Esophagus muscularis mucosa (tissue), 4 donors: ENCODE measurements at regions not wholly inside any gene's neighbourhood (a gene's known extent, or its start where the extent isn't known, plus 50 kb on each side); places are given as distances from the start of the nearest gene placed in this dataset.

ENCODE experiments used
- DNase-seq: peaks from one replicate; pipeline ENCODE4 v3.0.0-alpha.2; 2017; ENCODE audit errors: extremely low spot score
- H3K27ac ChIP-seq, 4 donors: fragments of 200-600 bp; sonication (generic); replicated peaks in 1 of 4; 1 replicate in 3 of 4; 2 replicates in 1 of 4; pipeline ENCODE4 v1.5.1; 2016 to 2019; ENCODE audit warnings: mild to moderate bottlenecking in 1 of 4
- H3K27me3 ChIP-seq, 4 donors: fragments of 200-600 bp; sonication (generic); one replicate each; pipeline versions ENCODE4 v1.5.1 to v1.6.0; 2016 to 2019
- H3K36me3 ChIP-seq, 4 donors: fragments of 200-600 bp; sonication (generic); one replicate each; pipeline ENCODE4 v1.5.1; 2016 to 2019
- H3K4me1 ChIP-seq, 4 donors: fragments of 200-600 bp; sonication (generic); one replicate each; pipeline ENCODE4 v1.5.1; 2016 to 2019
- H3K4me3 ChIP-seq, 4 donors: fragments of 200-600 bp; sonication (generic); 1 replicate in 2 of 4; 2 replicates in 2 of 4; pipeline ENCODE4 v1.5.1; 2016 to 2019; ENCODE audit warnings: mild to moderate bottlenecking in 4 of 4, moderate library complexity in 1 of 4
- H3K9me3 ChIP-seq, 4 donors: fragments of 200-600 bp; sonication (generic); 1 replicate in 3 of 4; 2 replicates in 1 of 4; pipeline ENCODE4 v1.5.1; 2016 to 2019
- EP300 ChIP-seq: sonication (generic); formaldehyde crosslinking; IDR thresholded peaks from one replicate; pipeline ENCODE4 v1.6.1; 2017; ENCODE audit warnings: antibody characterized with exemption
- POLR2A ChIP-seq: fragments of 450-650 bp; IDR thresholded peaks from one replicate; pipeline ENCODE4 v1.6.1; 2017; ENCODE audit warnings: antibody characterized with exemption, moderate library complexity, mild to moderate bottlenecking, low read depth
- POLR2AphosphoS5 ChIP-seq, 2 donors: sonication (generic); formaldehyde crosslinking; IDR thresholded peaks; one replicate each; pipeline ENCODE4 v1.6.1; 2017; ENCODE audit warnings: antibody characterized with exemption in 2 of 2
- WGBS: methylation state at CpG from one replicate; pipeline ENCODE4 v1.1.5; 2018; 5-methylcytosine and 5-hydroxymethylcytosine counted together
- intact Hi-C: fragments of 100-400 bp; cut with DNase I; formaldehyde crosslinking; loops from one replicate; pipeline ENCODE4 v1.15.1; 2023
- TF ChIP-seq, protein P1 (sequence below), 3 experiments: fragments of 200-600 bp in 2 of 3; fragments of 450-650 bp in 1 of 3; sonication (generic) in 2 of 3; IDR thresholded peaks; one replicate each; pipeline ENCODE4 v1.5.1; 2017 to 2019; ENCODE audit warnings: antibody characterized with exemption in 3 of 3, mild to moderate bottlenecking in 2 of 3, moderate library complexity in 1 of 3

DNA sequence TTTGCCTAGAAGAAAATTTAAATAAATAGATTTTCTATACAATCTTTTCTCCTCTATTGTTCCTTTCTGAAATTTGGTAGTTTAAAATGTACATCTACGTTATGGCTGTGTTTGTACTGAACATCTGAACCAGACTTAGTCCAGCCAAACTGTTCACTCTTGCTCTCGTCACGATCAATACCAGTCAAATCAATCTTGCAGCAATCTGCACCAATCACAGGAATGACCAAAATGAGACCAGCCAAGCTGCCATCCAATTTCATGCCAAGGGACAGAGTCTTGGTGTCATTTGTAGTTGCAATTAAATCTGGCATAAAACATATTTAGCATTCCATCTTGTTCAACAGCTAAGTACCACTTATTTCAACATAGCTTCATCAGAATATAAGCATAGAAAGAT is 156.6 kb downstream of the IRS2 start:
- no peak for DNase-seq
- H3K36me3 ChIP-seq: no peaks in the 10 kb centered on the region
- TF ChIP-seq EP300 (no peak), POLR2A (no peak), POLR2AphosphoS5 (IDR thresholded peaks at IDR 0.05) (no peak)
- TF ChIP-seq, protein P1, sequence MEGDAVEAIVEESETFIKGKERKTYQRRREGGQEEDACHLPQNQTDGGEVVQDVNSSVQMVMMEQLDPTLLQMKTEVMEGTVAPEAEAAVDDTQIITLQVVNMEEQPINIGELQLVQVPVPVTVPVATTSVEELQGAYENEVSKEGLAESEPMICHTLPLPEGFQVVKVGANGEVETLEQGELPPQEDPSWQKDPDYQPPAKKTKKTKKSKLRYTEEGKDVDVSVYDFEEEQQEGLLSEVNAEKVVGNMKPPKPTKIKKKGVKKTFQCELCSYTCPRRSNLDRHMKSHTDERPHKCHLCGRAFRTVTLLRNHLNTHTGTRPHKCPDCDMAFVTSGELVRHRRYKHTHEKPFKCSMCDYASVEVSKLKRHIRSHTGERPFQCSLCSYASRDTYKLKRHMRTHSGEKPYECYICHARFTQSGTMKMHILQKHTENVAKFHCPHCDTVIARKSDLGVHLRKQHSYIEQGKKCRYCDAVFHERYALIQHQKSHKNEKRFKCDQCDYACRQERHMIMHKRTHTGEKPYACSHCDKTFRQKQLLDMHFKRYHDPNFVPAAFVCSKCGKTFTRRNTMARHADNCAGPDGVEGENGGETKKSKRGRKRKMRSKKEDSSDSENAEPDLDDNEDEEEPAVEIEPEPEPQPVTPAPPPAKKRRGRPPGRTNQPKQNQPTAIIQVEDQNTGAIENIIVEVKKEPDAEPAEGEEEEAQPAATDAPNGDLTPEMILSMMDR (IDR thresholded peaks at IDR 0.05): no peak
- intact Hi-C loops: no loop called here
- no peaks in the 10 kb centered on the region for H3K27me3 ChIP-seq
- H3K9me3 ChIP-seq: no peaks in the 10 kb centered on the region
- H3K27ac ChIP-seq: no peak overlapping the region
- 87% methylated on average over 3 of the region's 3 CpGs for WGBS
- H3K4me1 ChIP-seq: no peaks in the 10 kb centered on the region
- no peak overlapping the region for H3K4me3 ChIP-seq

DNA sequence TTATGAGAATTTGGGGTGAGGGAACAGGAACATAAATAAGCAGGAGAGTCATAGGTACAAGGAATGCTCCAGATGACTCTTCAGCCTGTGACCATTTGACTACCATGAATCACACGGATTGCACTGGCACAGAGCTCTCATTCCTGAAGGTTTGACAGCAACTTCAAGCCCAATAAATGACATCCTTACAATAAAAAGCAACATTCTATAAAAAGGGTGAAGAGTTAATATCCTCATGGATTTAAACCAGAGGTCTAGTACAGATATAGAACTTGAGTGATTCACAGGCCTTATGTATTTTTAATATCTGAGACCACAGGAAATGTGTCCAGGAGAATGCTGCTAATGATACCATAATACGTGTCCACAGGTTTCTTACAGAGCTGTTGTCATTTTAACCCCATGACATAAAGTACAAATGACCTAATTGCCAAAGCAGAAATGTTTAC is 158.1 kb downstream of the IRS2 start:
- 48% methylated on average over 2 of the region's 2 CpGs for WGBS
- Histone ChIP-seq H3K9me3 (no peaks in the 10 kb centered on the region), H3K4me3 (no peak overlapping the region), H3K27me3 (no peaks in the 10 kb centered on the region), H3K36me3 (no peaks in the 10 kb centered on the region), H3K4me1 (no peaks in the 10 kb centered on the region), H3K27ac (no peak overlapping the region)
- TF ChIP-seq, protein P1 (IDR thresholded peaks at IDR 0.05): no peak
- no peak for TF ChIP-seq EP300
- no peak for TF ChIP-seq POLR2A
- TF ChIP-seq POLR2AphosphoS5 (IDR thresholded peaks at IDR 0.05): no peak
- DNase-seq: no peak
- intact Hi-C loops: no loop called here

DNA sequence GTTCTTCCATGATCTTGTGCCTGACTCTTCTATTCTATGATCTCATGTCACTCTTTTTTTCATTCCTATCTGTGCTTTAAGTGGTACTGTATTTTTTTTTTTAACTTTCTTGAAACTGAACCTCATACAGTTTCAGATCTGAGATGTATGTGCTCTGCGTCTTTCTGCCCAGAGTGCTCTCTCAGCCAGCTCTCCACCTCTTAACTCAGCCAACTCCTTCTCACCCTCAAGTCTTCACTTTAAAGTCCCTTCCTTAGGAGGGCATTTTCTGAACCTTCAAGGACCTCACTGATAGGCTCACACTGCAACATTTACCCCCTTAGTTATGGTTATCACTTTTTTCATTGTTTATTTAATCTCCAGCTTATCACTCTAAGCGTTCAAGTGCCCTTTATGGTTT is 158.7 kb downstream of the IRS2 start:
- Histone ChIP-seq H3K9me3 (no peaks in the 10 kb centered on the region), H3K27me3 (no peaks in the 10 kb centered on the region), H3K36me3 (no peaks in the 10 kb centered on the region), H3K4me1 (no peaks in the 10 kb centered on the region), H3K4me3 (no peak overlapping the region), H3K27ac (no peak overlapping the region)
- no peak for DNase-seq
- 68% methylated on average over 2 of the region's 2 CpGs for WGBS
- TF ChIP-seq, protein P1 (IDR thresholded peaks at IDR 0.05): no peak
- no peak for TF ChIP-seq EP300
- no peak for TF ChIP-seq POLR2A
- TF ChIP-seq POLR2AphosphoS5 (IDR thresholded peaks at IDR 0.05): no peak
- intact Hi-C loops: no loop called here

DNA sequence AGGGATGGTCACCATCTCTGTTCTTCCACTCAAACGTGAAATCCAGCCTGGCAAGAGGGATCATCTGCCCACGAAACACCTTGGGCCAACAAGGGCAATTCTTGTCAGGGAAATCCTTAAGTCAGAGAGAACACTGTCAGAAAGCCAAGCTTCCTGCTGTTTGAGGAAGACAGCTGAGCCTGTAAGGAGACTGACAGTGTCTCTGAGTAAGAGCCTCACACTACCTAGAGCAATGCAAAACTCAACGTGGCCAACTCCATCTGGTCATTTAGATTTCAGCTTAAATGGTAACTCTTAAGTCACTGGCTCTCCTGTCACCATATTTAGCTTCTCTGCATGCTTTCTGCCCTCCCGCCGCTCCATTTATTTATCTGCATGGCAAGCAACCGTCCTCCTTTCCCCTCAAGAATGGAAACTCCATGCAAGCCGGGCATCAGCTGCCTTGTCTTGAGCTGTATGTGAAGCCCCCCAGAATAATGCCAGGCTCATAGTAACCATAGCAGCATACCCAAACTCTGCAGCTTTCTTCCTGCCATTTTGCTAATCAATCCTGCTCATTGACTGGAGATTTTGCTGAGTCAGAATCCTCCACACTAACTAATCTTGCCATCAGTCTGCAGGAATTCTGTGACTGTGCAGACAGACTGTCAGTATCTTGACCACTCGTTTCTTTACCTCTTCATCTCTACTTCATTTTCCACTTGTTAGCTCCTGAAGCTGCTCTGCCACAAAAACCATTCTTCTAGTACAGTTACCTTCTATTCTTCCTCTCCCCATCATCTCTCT is 159.8 kb downstream of the IRS2 start:
- intact Hi-C loops: no loop called here
- TF ChIP-seq EP300: no peak
- TF ChIP-seq POLR2AphosphoS5 (IDR thresholded peaks at IDR 0.05): no peak
- TF ChIP-seq POLR2A: no peak
- TF ChIP-seq, protein P1 (IDR thresholded peaks at IDR 0.05): no peak
- WGBS: 76% methylated on average over 8 of the region's 8 CpGs

DNA sequence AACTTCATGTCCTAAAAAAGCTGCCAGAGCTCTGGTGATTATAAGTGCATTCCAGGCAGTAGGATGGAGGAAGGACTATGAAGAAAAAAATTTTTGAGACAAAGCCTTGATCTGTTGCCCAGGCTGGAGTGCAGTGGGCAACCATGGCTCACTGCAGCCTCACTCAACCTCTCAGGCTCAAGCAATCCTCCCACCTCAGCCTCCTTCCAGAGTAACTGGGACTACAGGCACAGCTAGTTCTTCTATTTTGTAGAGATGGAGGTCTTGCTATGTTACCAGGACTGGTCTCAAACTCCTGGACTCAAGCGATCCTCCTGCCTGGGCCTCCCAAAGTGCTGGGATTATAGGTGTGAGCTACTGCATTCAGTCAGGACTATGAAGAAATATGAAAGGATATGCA is 161.2 kb downstream of the IRS2 start:
- intact Hi-C loops: no loop called here
- no peaks in the 10 kb centered on the region for H3K4me1 ChIP-seq
- H3K27ac ChIP-seq: no peak overlapping the region
- TF ChIP-seq, protein P1 (IDR thresholded peaks at IDR 0.05): no peak
- no peak for TF ChIP-seq EP300
- no peak for TF ChIP-seq POLR2A
- TF ChIP-seq POLR2AphosphoS5 (IDR thresholded peaks at IDR 0.05): no peak
- H3K4me3 ChIP-seq: no peak overlapping the region
- H3K27me3 ChIP-seq: no peaks in the 10 kb centered on the region
- 100% methylated on average over 1 of the region's 1 CpG for WGBS
- no peaks in the 10 kb centered on the region for H3K9me3 ChIP-seq
- no peaks in the 10 kb centered on the region for H3K36me3 ChIP-seq
- no peak for DNase-seq

More for the DNA sequence above, 159.8 kb downstream of the IRS2 start:
- H3K36me3 ChIP-seq: no peaks in the 10 kb centered on the region
- H3K27me3 ChIP-seq: no peaks in the 10 kb centered on the region
- H3K27ac ChIP-seq: no peak overlapping the region
- DNase-seq: no peak
- no peaks in the 10 kb centered on the region for H3K4me1 ChIP-seq
- H3K4me3 ChIP-seq: no peak overlapping the region
- H3K9me3 ChIP-seq: no peaks in the 10 kb centered on the region
